BJ (cell line): ENCODE measurements at regions not wholly inside any gene's neighbourhood (a gene's known extent, or its start where the extent isn't known, plus 50 kb on each side); places are given as distances from the start of the nearest gene placed in this dataset.

Experiments used
- CTCF ChIA-PET: fragments of 350-600 bp; formaldehyde crosslinking; extraction: SDS; loops from one replicate; lab custom pipeline; 2021; ENCODE audit warnings: antibody characterized with exemption, inconsistent platforms; lab: Yijun Ruan, JAX
- POLR2A ChIA-PET: fragments of 300-600 bp; sonication (Branson Sonifier 250); formaldehyde crosslinking; extraction: SDS; loops from one replicate; lab custom pipeline; 2021; ENCODE audit warnings: antibody characterized with exemption; lab: Charles Lee
- DNase-seq: peaks from one replicate; pipeline ENCODE4 v3.0.0-alpha.2; 2011; ENCODE audit warnings: low read depth
- H3K27me3 ChIP-seq: 2 replicates; pipeline ENCODE4 v1.6.0; 2011; ENCODE audit warnings: low read length; ENCODE audit not compliant: control insufficient read depth, insufficient read depth
- H3K36me3 ChIP-seq: 2 replicates; pipeline ENCODE4 v1.5.1; 2011; ENCODE audit warnings: low read length; ENCODE audit not compliant: control insufficient read depth, insufficient read depth
- H3K4me3 ChIP-seq: 2 replicates; pipeline ENCODE4 v1.5.1; 2011; ENCODE audit warnings: low read depth, mild to moderate bottlenecking, control low read depth, low read length
- CTCF ChIP-seq: IDR thresholded peaks from 2 replicates; pipeline ENCODE4 v1.5.1; 2011; ENCODE audit warnings: low read depth, mild to moderate bottlenecking, control low read depth, inconsistent platforms, low read length, moderate library complexity; ENCODE audit not compliant: insufficient read depth

- TF ChIP-seq CTCF, result no peak
- Histone ChIP-seq H3K4me3 (no peak overlapping the region), H3K36me3 (no peaks in the 10 kb centered on the region), H3K27me3 (no peaks in the 10 kb centered on the region)
- DNase-seq, result no peak
- POLR2A ChIA-PET, result no interaction called here
- CTCF ChIA-PET, result interaction anchor here (0.8 kb wide), 1 partner anchor 13 kb away, joined by 3 read pairs; no protein-coding TSS in a partner anchor
Observed at GRCh38 chr1:81330111-81330510, 470.6 kb upstream of the ADGRL2 start.

- Histone ChIP-seq H3K4me3 (no peak overlapping the region), H3K36me3 (no peaks in the 10 kb centered on the region), H3K27me3 (no peaks in the 10 kb centered on the region)
- no peak for TF ChIP-seq CTCF
- ChIA-PET CTCF (interaction anchor here (0.5 to 0.8 kb wide), 2 partner anchors 12 to 446 kb away, joined by 3 read pairs; no protein-coding TSS in a partner anchor), POLR2A (no interaction called here)
- no peak for DNase-seq
Observed at GRCh38 chr1:81329041-81329440, 471.7 kb upstream of the ADGRL2 start.

- no peak for TF ChIP-seq CTCF
- CTCF ChIA-PET, result no interaction called here
- no peak for DNase-seq
- H3K36me3 ChIP-seq, result no peaks in the 10 kb centered on the region
- H3K4me3 ChIP-seq, result no peak overlapping the region
- POLR2A ChIA-PET, result no interaction called here
- H3K27me3 ChIP-seq, result no peaks in the 10 kb centered on the region
Observed at GRCh38 chr1:81327743-81328142, 473.0 kb upstream of the ADGRL2 start.

GRCh38 chr1:81327103-81327710, 473.5 kb upstream of the ADGRL2 start:
- TF ChIP-seq CTCF, result no peak
- no peak for DNase-seq
- Histone ChIP-seq H3K4me3 (no peak overlapping the region), H3K27me3 (no peaks in the 10 kb centered on the region), H3K36me3 (no peaks in the 10 kb centered on the region)
- ChIA-PET CTCF (no interaction called here), POLR2A (no interaction called here)

GRCh38 chr1:81326212-81326611, 474.5 kb upstream of the ADGRL2 start:
- no peak overlapping the region for H3K4me3 ChIP-seq
- H3K27me3 ChIP-seq, result no peaks in the 10 kb centered on the region
- H3K36me3 ChIP-seq, result no peaks in the 10 kb centered on the region
- ChIA-PET CTCF (no interaction called here), POLR2A (no interaction called here)
- no peak for DNase-seq
- TF ChIP-seq CTCF, result no peak
